Activated T-cell treated with anti-CD3 and anti-CD28 coated beads for 4 hours (primary cell): ENCODE measurements at regions not wholly inside any gene's neighbourhood (a gene's known extent, or its start where the extent isn't known, plus 50 kb on each side); places are given as distances from the start of the nearest gene placed in this dataset.

ENCODE experiments used
- DNase-seq: peaks from one replicate; pipeline ENCODE4 v3.0.0-alpha.2; 2020

DNA sequence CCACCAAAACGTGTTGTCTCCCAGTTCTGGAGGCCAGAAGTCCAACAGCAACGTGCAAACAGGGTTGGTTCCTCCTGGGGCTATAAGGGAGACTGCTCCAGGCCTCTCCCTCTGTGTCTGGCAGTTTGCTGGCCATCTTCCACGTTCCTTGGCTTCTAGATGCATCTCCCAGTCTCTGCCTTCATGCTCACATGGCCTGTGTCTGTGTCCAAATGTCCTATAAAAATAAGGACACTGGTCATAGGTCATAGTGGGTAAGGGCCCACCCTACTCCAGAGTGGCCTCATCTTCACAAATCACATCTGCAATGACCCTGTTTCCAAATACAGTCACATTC is 69.4 kb upstream of the TAF1B start:
- DNase-seq, result no peak

DNA sequence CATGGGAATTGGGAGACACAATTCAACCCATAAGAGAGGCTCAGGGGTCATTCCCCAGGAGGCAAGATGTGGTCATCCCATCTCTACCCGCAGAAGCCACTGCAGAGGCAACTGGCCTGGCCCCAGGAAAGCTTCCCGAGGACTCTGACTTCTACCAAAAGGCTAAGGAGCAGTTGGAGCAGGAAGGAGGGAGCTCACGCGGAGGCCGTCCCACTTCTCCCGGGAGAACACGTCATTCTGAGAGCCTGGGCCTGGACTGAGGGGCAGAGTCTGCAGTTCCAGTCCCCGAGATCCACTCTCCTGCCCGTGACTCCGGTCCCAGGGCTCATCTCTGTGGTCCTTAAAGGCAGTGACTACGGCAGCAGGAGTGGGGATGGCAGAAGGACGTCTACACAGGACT is 69.0 kb upstream of the TAF1B start:
- DNase-seq, result no peak

DNA sequence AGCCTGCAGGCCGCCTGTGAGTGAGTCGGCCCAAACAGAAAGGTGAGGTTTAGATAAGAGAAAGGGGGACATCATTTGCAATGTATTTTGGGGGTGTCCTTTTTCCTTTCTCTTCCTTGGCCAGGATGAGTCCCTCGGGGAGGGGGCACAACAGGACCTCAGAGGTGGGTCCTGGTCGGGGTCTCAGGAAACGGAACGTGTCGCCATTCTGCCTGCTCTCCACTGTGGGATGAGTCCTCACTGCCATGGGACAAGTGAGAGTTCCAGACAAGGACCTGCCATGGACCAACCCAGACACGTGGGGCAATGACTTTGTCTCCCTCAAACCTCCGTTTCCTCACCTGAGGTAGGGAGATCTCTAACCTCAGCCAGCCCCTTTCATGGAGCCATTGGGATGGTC is 67.9 kb upstream of the TAF1B start:
- no peak for DNase-seq

DNA sequence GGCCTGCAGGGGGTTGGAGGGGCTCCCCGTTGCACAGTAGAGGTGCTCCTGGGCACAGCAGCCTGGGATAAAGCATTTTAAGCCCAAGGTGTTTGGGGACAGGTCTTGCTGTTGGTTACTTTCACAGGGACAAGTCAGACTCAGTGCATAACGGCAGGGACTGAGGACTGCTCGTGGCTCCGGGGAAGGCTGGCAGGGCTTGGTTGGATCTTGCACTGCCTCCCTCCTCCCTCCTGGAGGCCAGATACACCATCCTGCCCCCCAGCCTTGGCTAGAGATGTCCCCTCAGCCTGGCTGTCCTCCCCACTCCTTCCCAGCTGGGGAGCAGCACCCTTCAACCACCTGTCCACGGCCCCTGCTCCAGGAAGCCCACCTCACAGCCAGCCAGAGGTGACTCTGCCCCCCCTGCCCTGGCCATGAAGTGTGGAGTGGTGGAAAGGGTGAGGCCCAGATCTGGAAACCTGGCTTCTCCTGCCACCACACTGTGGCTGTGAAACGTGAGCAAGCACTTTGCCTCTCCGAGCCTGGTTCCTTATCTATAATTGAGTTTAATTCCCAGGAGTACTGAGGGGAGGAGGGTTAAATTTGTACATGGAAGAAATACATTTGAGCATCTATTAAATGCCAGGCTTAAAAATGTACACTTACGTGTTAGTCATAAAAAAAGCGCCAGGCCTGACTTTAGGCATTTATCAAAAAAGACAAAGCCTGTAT is 67.1 kb upstream of the TAF1B start:
- DNase-seq, result no peak

DNA sequence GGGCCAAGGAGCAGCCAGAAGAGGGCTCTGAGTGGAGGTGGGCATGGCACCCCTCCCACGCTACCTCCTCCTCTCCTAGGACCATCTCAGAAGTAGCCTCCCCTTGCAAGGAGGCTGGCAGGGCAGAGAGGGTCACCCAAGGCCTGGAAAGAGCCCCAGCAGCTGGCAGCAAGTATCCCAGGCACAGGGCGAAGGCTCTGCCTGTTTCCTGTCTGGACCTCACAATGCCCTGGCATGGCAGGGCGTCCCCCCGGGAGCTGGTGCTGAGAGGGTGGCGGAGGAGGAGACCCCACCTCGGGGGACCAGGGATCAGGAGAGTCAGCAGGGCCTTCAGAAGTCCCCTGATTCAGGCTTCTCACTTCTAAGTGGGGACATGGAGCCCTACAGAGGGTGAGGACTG is 66.2 kb upstream of the TAF1B start:
- DNase-seq, result no peak

DNA sequence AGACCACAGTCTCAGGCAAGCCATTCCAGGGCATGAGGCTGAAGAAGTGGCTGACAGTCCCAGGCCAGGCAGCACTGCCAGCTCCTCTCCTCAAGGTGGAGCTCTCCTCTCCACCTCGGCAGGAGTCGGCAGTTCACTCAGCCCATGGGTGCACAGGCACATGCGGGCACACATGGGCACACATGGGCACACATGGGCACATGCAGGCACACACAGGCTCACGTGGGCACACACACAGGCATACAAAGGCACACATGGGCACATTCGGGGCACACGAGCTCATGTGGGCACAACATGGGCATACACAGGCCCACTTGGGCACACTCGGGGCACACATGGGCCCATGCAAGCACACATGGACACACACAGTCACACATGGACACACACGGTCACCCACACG is 65.3 kb upstream of the TAF1B start:
- no peak for DNase-seq

DNA sequence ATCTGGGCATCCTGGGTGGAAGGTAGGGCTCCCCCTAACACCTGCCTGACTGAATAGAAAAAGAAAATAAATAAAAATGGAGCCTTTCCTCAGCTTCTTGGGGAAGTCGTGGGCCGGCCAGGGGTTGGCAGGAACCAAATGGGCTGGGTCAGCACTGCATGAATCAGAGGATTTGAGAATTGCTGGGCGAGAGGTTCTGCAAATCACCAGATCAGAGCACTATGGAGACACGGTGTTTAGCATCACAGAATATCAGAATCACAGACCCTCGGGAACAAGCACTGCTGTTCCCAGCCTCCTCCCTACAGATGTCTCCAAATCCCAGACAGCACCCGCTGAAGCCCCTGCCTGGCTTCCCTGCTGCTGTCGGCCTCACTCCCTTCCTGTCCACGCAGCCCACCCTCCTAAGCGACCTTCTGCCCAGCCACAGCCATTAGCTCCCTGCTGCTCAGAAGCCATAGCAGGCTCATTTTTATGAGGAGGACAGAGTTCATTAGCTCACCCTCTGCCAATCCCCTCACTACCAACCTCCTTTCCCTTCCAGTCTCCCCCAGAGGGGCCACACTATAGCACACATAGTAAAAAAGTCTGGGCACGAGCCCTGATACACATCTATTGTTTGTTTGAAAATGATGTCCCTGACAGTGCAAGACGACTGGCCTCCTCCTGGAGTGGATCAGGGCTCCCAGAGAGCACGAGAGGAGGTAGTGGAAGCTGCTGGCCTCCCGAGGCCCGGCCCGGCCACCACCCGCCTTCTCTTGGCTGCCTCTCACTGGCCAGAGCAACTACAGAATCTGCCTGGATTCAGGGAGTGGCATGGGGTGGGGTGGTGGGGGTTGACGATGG is 64.6 kb upstream of the TAF1B start:
- no peak for DNase-seq

DNA sequence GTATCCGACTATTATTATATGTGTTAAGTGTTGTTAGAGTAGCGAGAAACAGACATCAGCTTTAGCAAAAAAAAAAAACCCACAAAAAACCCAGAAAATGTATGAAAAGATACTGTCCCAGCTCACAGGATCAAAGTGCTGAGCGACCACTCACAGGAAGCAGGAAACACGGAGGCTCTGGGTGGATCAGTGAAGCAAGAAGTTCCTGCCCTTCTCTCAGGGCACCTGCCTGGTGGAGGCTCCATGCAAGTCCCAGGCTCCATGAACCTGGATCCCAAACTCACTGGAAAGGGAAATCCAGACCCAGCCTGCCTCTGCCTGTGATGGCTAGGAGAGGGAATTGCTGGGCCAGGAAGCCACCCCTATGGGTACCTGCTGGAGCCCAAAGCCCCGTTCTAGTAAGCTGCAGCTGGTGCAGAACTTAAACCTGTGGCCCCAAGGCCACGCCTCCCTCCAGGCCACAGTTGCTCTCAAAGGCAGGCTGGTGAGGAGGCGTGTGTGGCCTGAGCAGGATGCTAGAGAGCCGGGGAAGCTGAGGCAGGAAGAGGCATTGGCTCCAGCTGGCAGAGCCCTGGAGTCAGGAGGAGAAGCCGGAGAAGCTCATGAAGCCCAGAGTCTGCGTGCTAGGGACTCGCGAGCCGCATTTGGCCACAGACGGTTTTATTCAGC is 63.5 kb upstream of the TAF1B start:
- no peak for DNase-seq

DNA sequence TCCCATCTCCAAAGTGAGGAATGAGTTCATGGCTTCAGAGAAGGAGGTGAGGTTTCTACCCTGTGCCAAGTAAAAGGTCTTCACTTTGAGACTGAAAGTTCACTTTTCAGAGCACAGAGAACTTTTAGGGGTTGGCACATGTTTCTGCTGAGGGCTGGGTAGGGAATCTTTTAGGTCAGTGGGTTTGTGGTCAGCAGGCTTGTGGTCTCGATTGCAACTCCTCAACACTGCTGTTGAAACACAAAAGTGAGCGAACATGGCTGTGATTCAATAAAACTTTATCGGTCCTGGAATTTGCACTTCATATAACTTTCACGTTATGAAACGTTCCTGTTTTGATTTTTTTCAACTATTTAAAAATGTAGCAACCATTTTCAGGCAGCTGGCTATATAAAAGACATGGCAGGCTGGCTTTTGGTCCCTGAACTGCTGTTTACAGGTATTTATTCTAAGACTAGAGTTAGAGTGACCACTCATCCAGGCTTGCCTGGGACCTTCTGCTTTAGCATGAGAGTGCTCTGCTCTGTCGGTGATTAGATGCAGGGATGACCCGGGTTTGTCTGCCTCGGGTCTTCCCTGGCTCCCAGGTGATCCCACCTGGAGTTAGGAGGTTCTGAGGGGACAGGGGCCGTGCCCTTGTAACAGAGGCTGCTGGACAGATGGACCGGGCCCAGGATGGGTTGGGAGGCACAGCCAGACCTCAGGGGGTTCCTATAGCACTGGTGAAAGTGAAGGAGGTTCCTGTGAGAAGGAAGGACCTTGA is 62.7 kb upstream of the TAF1B start:
- DNase-seq, result no peak

DNA sequence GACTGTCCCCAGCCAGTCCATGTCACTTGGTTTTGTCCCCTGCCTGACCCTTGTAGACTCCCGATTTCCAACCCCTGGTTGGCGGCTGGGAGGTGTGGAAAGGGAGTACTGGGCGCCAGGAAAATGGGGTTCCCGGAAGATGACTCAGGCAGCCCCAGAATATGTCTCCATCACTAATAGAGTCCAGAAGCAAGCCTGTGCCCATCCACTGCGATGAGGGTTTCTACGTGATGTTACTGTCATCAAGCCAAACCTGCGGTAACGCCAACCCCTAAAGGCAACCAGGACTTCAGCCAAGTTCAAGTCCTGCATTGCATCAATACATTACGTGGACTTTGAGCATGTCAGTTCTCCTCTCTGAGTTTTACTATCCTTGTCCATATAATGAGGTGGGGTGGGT is 62.0 kb upstream of the TAF1B start:
- DNase-seq, result no peak

DNA sequence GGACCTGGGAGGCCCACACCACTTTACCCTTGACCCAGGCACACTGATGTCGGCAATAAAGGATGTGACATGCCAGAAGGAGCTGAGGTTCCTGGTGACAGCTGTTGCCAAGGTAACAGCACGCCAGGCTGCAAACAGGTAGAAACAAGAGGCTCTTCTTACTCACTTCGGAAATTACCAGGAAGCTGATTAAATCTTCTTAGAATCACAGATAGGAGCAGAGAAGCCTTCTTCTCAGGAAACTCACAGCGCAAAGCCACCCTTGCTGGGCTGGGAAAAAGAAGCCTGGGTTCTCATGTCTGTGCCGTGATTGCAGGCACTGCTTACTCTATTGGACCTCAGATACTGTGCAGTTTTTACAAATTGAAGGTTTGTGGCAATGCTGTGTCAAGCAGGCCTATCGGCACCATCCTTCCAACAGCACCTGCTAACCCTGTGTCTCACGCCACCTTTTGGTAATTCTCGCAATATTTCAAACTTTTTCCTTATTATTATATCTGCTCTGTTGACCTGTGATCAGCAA is 61.0 kb upstream of the TAF1B start:
- peak; percentile 62 for DNase-seq

DNA sequence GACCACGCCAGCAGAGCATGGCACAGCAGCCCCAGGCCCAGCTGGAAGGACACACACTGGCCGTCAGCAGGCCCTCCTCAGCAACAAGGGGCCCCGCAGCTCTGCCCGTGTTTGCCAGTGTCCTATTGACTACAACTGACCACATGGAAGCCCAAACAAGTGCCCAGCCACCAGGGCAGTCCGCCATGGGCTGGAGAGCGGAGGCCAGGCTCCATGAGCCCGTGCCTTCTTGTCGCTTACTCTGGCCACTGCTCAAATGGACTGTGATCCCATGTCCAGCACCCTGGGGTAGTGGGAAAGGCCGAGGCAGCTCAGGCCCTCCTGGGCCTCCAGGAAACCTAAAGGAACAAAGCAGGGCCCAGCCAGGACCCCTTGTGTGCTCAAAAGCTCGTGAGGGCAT is 53.9 kb upstream of the TAF1B start:
- no peak for DNase-seq

DNA sequence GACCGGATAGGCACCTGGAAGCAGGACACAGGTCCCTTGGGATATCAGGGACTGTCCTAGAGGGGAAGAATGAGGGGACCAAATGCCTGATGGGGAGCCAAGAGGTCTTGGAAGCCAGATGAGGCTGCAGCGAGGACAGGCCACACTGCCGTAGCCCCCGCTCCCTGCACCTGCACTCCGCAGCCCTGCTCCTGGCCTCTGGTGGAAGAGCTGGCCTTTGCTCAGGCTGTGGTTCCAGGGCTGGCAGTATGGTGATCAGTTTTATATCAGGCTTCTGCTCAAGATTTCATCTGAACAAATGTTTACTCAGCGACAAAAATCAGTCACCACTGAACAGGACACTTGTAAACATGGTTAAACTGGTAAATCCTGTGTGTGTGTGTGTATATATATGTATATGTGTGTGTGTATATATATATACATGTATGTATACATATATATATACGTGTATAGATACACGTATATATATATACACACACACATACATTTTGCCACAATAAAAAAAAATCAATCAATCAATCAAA is 52.5 kb upstream of the TAF1B start:
- DNase-seq, result no peak

DNA sequence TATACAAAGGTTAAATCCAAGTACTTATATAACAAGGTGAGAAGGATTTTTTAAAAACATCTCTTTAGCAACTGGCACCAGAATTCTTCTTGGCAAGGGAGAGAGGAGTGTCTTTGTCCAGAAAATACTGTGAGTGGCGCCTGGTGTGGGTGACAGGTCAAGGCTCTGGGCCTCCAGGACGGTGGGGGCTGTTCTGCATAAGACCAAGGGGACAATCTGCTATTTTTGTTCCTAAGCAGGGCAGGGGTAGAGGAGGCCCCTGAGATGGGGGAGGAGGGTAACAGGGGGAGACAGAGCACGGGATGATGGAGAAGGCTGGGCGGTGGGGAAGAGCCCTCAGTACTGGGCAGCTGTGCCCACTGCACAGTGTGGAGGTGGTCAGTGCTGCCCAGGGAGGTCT is 51.6 kb upstream of the TAF1B start:
- DNase-seq, result no peak

DNA sequence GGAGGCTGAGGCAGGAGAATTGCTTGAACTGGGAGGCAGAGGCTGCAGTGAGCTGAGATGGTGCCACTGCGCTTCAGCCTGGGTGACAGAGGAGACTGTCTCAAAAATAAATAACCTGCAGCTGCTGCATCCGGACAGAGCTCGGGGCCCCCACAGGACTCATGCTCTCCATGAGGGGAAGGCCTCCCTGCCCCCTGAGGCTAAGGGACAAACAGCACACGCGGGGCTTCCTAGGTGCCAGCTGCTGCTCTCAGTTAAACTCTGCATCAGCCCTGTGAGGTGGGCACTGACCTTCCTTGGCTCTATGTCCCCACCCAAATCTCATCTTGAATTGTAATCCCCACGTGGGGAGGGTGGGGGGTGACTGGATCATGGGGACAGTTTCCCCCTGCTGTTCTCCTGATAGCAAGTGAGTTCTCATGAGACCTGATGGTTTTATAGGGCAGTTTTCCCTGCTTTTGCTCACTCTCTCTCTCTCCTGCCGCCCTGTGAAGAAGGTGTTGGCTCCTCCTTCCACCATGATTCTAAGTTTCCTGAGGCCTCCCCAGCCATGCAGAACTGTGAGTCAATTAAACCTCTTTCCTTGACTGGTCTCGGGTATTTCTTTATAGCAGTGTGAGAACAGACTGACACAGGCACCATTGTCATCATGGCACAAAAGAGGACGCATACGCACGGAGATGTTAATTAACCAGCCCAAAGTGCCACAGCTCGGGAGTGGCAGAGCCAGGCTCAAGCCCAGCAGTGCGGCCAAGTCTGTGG is 49.9 kb upstream of the TAF1B start:
- no peak for DNase-seq
